ENCODE measurements at regions not wholly inside any gene's neighbourhood (a gene's known extent, or its start where the extent isn't known, plus 50 kb on each side); places are given as distances from the start of the nearest gene placed in this dataset.

- TF ChIP-seq USF2 (IDR thresholded peaks at IDR 0.05; ENCODE audit: low read depth, low read length) (no peak), USF2 (CRISPR knock-in tag; IDR thresholded peaks at IDR 0.05; ENCODE audit: borderline replicate concordance) (no peak), ZNF512B (CRISPR knock-in tag; IDR thresholded peaks at IDR 0.05; ENCODE audit: borderline replicate concordance) (no peak), ZNF501 (CRISPR knock-in tag; IDR thresholded peaks at IDR 0.05) (no peak), NR2F2 (IDR thresholded peaks at IDR 0.05; ENCODE audit: borderline replicate concordance, low read depth) (no peak), ZNF790 (CRISPR knock-in tag; IDR thresholded peaks at IDR 0.05; ENCODE audit: borderline replicate concordance) (no peak), TBX2 (CRISPR knock-in tag; IDR thresholded peaks at IDR 0.05; ENCODE audit: borderline replicate concordance) (no peak), ZNF709 (CRISPR knock-in tag; IDR thresholded peaks at IDR 0.05) (no peak), TRIM24 (CRISPR knock-in tag; IDR thresholded peaks at IDR 0.05) (no peak), ZBTB37 (CRISPR knock-in tag; IDR thresholded peaks at IDR 0.05) (no peak), RERE (CRISPR knock-in tag; IDR thresholded peaks at IDR 0.05; ENCODE audit: low read depth) (no peak), NFIB (CRISPR knock-in tag; IDR thresholded peaks at IDR 0.05; ENCODE audit: borderline replicate concordance) (no peak)
Observed at GRCh38 chr14:58776516-58776915, 138.8 kb downstream of the DACT1 start (continued).

All from HepG2 (cell line).